ENCODE measurements at regions not wholly inside any gene's neighbourhood (a gene's known extent, or its start where the extent isn't known, plus 50 kb on each side); places are given as distances from the start of the nearest gene placed in this dataset.

DNA sequence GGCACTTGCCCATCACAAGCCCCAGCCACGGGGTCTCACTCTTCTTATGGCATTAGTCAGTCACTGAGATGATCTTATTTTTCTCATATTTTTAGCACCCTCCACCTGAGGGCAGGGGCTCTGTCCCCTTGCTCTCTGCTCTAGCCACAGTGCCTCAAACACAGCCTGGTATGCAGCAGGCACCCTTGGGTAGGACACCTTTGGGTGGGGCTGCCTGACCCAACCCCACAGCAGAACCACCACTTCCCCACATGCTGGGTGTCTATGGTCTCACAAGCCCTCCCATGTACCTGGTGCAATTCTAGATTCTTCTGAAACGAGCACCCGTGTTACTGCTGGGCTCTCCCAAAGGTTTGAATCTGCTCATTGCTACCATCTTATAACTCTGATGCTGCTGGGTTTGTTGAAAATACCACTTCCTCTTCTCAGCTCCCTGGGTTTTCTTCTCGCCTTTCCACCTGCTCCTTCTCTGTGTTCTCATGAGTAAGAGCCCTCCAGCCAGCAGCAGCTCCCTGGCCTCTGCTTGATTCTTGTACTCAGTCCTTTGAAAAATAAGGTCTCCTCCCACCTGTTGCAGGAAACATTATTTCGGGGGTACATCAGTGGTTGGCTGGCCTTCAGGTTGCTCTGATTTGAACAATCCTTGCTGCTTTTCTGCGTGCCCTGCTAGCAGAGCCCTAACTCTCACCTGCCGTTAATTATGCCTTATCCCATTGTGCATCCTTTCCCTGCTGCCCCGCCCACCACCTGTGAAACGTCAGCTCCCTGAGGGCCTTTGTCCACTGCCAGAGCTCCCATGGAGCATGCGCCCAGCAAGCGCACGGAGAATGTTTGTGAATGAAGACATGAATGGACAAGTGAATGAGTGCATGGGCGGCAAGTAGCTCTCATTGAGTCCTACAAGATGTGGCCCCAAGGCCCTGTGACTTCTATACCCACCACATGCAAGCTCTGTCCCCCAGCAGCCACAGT, 1181.6 kb downstream of the TBC1D22A start:
- H3K9me3 ChIP-seq (ENCODE audit: insufficient read depth, low read length) = no peaks in the 10 kb centered on the region
- H3K4me2 ChIP-seq (ENCODE audit: low read depth, low read length, poor library complexity, severe bottlenecking) = no peak overlapping the region
- H4K20me1 ChIP-seq (ENCODE audit: low read depth, low read length) = no peaks in the 10 kb centered on the region
- no peak overlapping the region for H3K27ac ChIP-seq (ENCODE audit: low read depth, low read length)
- H3K9me2 ChIP-seq (replicated peaks; ENCODE audit: insufficient read depth, low read length) = no peaks in the 10 kb centered on the region
- H3K36me3 ChIP-seq (ENCODE audit: low read length) = no peaks in the 10 kb centered on the region; the same call in 1 of the 2 replicates
- no peak overlapping the region for H3K4me3 ChIP-seq (ENCODE audit: insufficient read depth, low read length, poor library complexity, severe bottlenecking)
- H3K9ac ChIP-seq (ENCODE audit: low read length) = no peak overlapping the region
- H3F3A ChIP-seq (ENCODE audit: insufficient read depth) = no peaks in the 10 kb centered on the region
- TF ChIP-seq, protein P1, sequence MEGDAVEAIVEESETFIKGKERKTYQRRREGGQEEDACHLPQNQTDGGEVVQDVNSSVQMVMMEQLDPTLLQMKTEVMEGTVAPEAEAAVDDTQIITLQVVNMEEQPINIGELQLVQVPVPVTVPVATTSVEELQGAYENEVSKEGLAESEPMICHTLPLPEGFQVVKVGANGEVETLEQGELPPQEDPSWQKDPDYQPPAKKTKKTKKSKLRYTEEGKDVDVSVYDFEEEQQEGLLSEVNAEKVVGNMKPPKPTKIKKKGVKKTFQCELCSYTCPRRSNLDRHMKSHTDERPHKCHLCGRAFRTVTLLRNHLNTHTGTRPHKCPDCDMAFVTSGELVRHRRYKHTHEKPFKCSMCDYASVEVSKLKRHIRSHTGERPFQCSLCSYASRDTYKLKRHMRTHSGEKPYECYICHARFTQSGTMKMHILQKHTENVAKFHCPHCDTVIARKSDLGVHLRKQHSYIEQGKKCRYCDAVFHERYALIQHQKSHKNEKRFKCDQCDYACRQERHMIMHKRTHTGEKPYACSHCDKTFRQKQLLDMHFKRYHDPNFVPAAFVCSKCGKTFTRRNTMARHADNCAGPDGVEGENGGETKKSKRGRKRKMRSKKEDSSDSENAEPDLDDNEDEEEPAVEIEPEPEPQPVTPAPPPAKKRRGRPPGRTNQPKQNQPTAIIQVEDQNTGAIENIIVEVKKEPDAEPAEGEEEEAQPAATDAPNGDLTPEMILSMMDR (IDR thresholded peaks at IDR 0.05; ENCODE audit: insufficient read depth, low read length, poor library complexity, severe bottlenecking) = no peak
- TF ChIP-seq EZH2phosphoT487 (conservative IDR thresholded peaks at IDR 0.05; ENCODE audit: low read length) = no peak
- H3K79me2 ChIP-seq (ENCODE audit: insufficient read depth, low read length) = no peaks in the 10 kb centered on the region
- no peaks in the 10 kb centered on the region for H3K27me3 ChIP-seq (ENCODE audit: low read length)
- no peak overlapping the region for H2AFZ ChIP-seq (ENCODE audit: low read depth, low read length, severe bottlenecking)

GRCh38 chr22:47940211-47940610, 1177.8 kb downstream of the TBC1D22A start:
- H4K20me1 ChIP-seq (ENCODE audit: low read depth, low read length) = no peaks in the 10 kb centered on the region
- H3K4me2 ChIP-seq (ENCODE audit: low read depth, low read length, poor library complexity, severe bottlenecking) = no peak overlapping the region
- no peaks in the 10 kb centered on the region for H3K9me3 ChIP-seq (ENCODE audit: insufficient read depth, low read length)
- no peaks in the 10 kb centered on the region; the same call in 1 of the 2 replicates for H3K36me3 ChIP-seq (ENCODE audit: low read length)
- no peaks in the 10 kb centered on the region for H3K79me2 ChIP-seq (ENCODE audit: insufficient read depth, low read length)
- H2AFZ ChIP-seq (ENCODE audit: low read depth, low read length, severe bottlenecking) = no peak overlapping the region
- no peak overlapping the region for H3K9ac ChIP-seq (ENCODE audit: low read length)
- no peaks in the 10 kb centered on the region for H3F3A ChIP-seq (ENCODE audit: insufficient read depth)
- TF ChIP-seq EZH2phosphoT487 (conservative IDR thresholded peaks at IDR 0.05; ENCODE audit: low read length) = no peak
- TF ChIP-seq, protein P1 (IDR thresholded peaks at IDR 0.05; ENCODE audit: insufficient read depth, low read length, poor library complexity, severe bottlenecking) = no peak
- H3K27me3 ChIP-seq (ENCODE audit: low read length) = no peaks in the 10 kb centered on the region
- no peak overlapping the region for H3K4me3 ChIP-seq (ENCODE audit: insufficient read depth, low read length, poor library complexity, severe bottlenecking)
- no peaks in the 10 kb centered on the region for H3K9me2 ChIP-seq (replicated peaks; ENCODE audit: insufficient read depth, low read length)
- no peak overlapping the region for H3K27ac ChIP-seq (ENCODE audit: low read depth, low read length)

- Histone ChIP-seq H2AFZ (ENCODE audit: low read depth, low read length, severe bottlenecking) (no peak overlapping the region), H3K9me3 (ENCODE audit: insufficient read depth, low read length) (no peaks in the 10 kb centered on the region), H3F3A (ENCODE audit: insufficient read depth) (peaks cover 1% of the 10 kb centered on the region; the same call in 1 of the 2 replicates), H3K27me3 (ENCODE audit: low read length) (no peaks in the 10 kb centered on the region), H3K4me2 (ENCODE audit: low read depth, low read length, poor library complexity, severe bottlenecking) (no peak overlapping the region), H3K27ac (ENCODE audit: low read depth, low read length) (no peak overlapping the region), H3K79me2 (ENCODE audit: insufficient read depth, low read length) (no peaks in the 10 kb centered on the region), H3K9me2 (replicated peaks; ENCODE audit: insufficient read depth, low read length) (no peaks in the 10 kb centered on the region), H4K20me1 (ENCODE audit: low read depth, low read length) (no peaks in the 10 kb centered on the region), H3K36me3 (ENCODE audit: low read length) (no peaks in the 10 kb centered on the region), H3K9ac (ENCODE audit: low read length) (no peak overlapping the region), H3K4me3 (ENCODE audit: insufficient read depth, low read length, poor library complexity, severe bottlenecking) (no peak overlapping the region)
- TF ChIP-seq, protein P1 (IDR thresholded peaks at IDR 0.05; ENCODE audit: insufficient read depth, low read length, poor library complexity, severe bottlenecking) = no peak
- TF ChIP-seq EZH2phosphoT487 (conservative IDR thresholded peaks at IDR 0.05; ENCODE audit: low read length) = no peak
Observed at GRCh38 chr22:47933891-47934290, 1171.4 kb downstream of the TBC1D22A start.
